COLO668 (cell line): ENCODE measurements at regions not wholly inside any gene's neighbourhood (a gene's known extent, or its start where the extent isn't known, plus 50 kb on each side); places are given as distances from the start of the nearest gene placed in this dataset.
"Not testable (repeated sequence)": the region's sequence is repeated elsewhere in the genome, so short reads cannot be mapped to it uniquely, and the experiment has no call there.

Experiments
- DNase-seq: peaks from one replicate; lab custom pipeline; 2025; ENCODE audit not compliant: unreplicated experiment; lab: John Stamatoyannopoulos, UW

- no peak for DNase-seq
Observed at GRCh38 chr6:144474290-144474689, 189.2 kb downstream of the UTRN start.

DNA sequence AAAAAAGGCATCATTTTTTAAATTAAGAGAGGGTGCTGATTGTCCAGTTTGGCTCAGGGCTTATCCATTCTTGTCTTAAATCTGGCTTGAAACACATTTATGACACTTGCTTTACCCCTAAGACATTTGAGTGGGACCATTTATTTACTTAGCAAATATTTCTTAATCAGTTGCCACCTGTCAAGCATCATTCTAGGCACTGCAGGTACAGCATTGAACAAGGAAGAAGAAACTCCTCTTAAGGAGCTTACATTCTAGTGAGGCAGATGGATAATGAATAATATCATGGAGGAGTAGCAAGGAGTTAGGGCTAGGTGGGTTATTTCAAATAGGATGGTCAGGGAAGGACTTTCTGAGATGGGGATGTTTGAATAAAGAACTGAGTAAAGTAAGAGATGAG, 189.8 kb downstream of the UTRN start:
- no peak for DNase-seq

- no peak for DNase-seq
Observed at GRCh38 chr6:144475411-144475810, 190.3 kb downstream of the UTRN start.

- DNase-seq = no peak
Observed at GRCh38 chr6:144476286-144476685, 191.2 kb downstream of the UTRN start.

DNA sequence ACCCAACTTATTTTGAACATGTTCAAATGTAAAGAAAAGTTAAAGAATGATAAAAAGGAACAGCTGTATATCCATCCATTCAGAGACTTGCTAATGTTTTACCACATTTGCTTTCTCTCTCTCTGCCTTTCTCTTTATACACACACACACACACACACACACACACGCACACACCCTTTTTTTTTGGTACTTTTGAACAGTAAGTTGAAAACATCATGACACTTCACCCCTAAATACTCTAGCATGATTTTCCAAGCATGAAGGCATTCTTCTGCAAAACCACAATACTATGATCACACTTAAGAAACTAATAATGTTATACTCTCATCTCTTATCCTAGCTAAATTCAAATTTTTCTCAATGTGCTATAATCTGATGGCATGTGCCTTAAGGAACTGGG, 192.3 kb downstream of the UTRN start:
- DNase-seq = no peak

DNA sequence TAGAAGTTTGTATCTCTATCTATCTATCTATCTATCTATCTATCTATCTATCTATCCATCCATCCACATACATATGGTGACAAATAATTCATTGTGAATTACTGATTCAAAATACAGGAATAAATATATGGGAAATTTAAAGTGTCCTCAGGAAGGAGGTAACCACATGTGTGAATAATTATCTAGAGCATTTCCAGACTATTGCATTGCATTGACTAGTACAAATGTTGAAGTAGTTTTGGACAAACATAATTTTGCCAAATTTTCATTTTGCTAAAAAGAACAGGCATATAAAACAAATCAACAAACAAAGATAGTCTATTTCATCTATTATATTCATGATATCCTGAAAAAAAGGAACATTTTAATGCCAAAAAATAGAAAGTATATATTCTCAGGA, 192.7 kb downstream of the UTRN start:
- no peak for DNase-seq

GRCh38 chr6:144478483-144478882, 193.3 kb downstream of the UTRN start:
- DNase-seq = no peak

DNA sequence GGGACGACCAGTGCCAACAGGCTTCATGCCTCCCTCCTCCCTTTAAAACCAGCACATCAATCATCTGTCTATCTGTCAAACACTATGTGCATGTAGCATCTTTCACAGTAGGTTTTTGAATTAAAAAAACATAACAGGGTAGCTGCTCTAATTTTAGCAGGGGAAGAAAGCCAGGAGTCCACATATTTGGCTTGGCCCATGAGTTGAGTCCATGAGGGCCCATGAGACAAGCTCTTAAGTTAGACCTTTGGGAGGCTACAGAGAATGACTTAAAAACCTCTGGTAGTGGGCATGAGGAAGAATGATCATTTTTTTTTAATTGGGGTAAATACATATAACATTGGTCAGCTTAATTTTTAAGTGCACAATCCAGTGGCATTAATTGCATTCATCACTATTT, 194.9 kb downstream of the UTRN start:
- no peak for DNase-seq

- DNase-seq = no peak
Observed at GRCh38 chr6:144480473-144480872, 195.3 kb downstream of the UTRN start.

- no peak for DNase-seq
Observed at GRCh38 chr6:144481527-144481926, 196.4 kb downstream of the UTRN start.

GRCh38 chr6:144482142-144482541, 197.0 kb downstream of the UTRN start:
- peak; percentile 56 for DNase-seq

DNA sequence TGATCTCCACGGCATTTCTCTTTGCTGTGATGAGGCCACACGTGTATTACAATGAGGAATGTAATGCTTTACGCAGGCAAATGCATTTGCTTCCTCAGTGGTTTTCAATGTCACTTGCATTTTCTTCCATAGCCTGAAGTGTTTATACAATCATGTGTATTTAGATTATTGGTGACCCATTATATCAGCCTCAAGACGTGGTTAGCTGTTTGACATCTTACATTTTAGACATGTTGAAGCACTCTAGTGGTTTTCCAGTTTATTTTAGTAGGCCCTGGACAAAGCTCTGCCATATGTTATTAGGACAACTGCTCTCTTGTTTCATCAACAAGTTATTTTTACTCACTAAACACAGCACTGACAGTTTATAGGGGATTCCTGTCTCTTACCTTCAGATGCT, 200.4 kb downstream of the UTRN start:
- DNase-seq = no peak

- DNase-seq = no peak
Observed at GRCh38 chr6:144488590-144488989, 203.5 kb downstream of the UTRN start.

DNA sequence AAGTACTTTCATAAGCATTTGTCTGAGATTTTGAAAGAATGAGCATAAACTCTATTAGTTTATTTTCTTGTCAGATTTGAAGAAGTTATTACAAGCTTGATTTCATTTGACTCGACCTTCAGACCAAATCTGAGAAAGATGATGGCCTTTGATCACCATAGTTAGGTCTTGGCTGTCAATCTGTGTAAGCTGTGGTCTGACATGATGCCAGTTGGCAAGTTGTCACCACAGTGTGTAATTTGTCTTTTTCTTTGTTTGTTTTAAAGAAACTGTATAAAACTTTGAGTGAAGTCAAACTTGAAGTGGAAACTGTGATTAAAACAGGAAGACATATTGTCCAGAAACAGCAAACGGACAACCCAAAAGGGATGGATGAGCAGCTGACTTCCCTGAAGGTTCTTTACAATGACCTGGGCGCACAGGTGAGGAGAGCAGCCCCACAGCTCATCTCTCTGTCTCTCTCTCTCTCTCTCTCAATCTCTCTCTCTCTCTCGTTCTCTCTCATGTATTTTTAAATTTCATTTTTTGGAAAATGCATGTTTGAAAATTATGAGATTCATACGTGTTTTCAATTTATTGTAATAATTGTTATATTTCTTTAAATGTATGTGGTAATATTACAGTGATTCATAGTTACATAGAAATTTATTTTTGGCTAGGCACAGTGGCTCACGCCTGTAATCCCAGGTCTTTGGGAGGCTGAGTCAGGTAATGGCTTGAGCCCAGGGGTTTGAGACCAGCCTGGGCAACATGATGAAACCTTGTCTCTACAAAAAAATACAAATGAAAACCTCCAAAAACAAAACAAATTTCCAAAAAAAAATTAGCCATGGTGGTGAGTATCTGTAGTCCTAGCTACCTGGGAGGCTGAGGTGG, 208.1 kb downstream of the UTRN start:
- no peak for DNase-seq

DNA sequence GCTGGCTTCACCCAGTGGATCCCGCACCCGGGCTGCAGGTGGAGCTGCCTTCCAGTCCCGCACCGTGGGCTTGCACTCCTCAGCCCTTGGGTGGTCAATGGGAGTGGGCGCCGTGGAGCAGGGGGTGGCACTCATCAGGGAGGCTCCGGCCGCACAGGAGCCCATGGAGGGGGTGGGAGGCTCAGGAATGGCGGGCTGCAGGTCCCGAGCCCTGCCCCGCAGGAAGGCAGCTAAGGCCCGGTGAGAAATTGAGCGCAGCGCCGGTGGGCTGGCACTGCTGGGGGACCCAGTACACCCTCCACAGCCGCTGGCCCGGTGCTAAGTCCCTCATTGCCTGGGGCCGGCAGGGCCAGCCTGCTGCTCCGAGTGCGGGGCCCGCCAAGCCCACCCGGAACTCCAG, 209.9 kb downstream of the UTRN start:
- DNase-seq = not testable (repeated sequence)

GRCh38 chr6:144497650-144498049, 212.5 kb downstream of the UTRN start:
- no peak for DNase-seq

- no peak for DNase-seq
Observed at GRCh38 chr6:144500892-144501291, 215.8 kb downstream of the UTRN start.

GRCh38 chr6:144505214-144505613, 220.1 kb downstream of the UTRN start:
- not testable (repeated sequence) for DNase-seq

GRCh38 chr6:144506051-144506450, 220.9 kb downstream of the UTRN start:
- not testable (repeated sequence) for DNase-seq

- not testable (repeated sequence) for DNase-seq
Observed at GRCh38 chr6:144507772-144508312, 222.7 kb downstream of the UTRN start.

GRCh38 chr6:144510859-144511258, 225.7 kb downstream of the UTRN start:
- no peak for DNase-seq

- no peak for DNase-seq
Observed at GRCh38 chr6:144515761-144516160, 230.6 kb downstream of the UTRN start.

GRCh38 chr6:144519426-144519825, 234.3 kb downstream of the UTRN start:
- DNase-seq = no peak
